ENCODE measurements at regions not wholly inside any gene's neighbourhood (a gene's known extent, or its start where the extent isn't known, plus 50 kb on each side); places are given as distances from the start of the nearest gene placed in this dataset.

DNA sequence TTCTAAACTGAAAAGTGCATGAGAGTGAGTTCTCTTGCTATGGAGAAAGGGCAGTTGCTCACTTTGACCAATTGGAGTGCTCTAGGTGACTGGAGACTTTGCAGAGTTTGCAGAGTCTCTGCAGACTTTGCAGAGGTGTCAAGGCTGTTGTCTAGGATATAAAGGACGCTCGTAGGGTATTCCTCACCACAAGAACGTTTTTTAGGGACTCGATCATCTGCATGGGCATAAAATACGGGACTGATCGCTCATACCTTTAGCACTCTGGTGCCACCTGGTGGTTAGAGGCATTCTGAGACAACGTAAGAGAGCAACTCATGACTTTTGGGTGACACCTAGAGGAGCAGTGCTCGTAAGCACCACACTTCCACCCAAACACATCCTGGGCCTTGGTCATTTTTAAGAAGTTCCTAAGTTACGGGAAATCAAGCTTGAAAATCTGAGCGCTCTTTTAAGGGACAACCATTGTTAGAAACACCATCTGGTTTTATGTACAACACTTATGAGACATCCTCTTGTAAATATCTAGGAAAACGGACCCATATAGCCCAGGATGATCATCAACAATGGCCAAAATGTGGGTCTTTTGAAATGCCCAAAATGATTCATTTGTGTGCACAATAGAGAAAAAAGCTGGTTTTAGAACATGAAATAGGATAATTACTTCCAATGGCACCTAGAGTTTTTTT, 51.6 kb upstream of the XCR1 start:
- TF ChIP-seq GATA1 (IDR thresholded peaks at IDR 0.05; ENCODE audit: low read depth, low read length) (no peak), POLR2A (IDR thresholded peaks at IDR 0.05; ENCODE audit: low read length) (no peak)
- DNase-seq = peak; percentile 86 to 93
